Activated CD4-positive, CD25-positive, alpha-beta regulatory T cell treated with anti-CD3 and anti-CD28 coated beads, Interleukin-2, amount 50 U/mL, for 24 hours (primary cell): ENCODE measurements at regions not wholly inside any gene's neighbourhood (a gene's known extent, or its start where the extent isn't known, plus 50 kb on each side); places are given as distances from the start of the nearest gene placed in this dataset.
"Not testable (repeated sequence)": the region's sequence is repeated elsewhere in the genome, so short reads cannot be mapped to it uniquely, and the experiment has no call there.

ENCODE experiments used
- ATAC-seq, 2 donors: fragments of 150-1000 bp; cut with Tn5 transposase; one replicate each; pipeline ENCODE4 v1.10.0; 2021; ENCODE audit warnings: mild to moderate bottlenecking in 1 of 2, moderate library complexity in 1 of 2

DNA sequence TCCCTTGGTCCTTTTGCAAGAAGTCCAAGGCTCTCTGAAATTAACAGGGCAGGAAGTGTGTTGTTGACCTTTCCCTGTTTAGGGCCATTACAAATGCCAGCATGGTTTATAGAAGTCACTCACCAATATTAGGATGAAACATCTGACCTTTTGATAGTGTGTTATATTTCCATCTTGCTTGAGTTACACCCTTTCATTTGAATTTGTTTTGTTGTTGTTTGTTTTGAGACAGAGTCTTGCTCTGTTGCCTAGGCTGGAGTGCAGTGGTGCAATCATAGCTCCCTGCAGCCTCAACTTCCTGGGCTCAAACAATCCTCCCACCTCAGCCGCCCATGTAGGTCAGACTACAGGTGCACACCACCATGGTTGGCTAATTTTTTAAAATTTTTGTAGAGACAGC lies 241.1 kb upstream of the USP9Y start:
- ATAC-seq: no peak

- no peak for ATAC-seq
Observed at GRCh38 chrY:12464155-12464554, 236.9 kb upstream of the USP9Y start.

- ATAC-seq: no peak
Observed at GRCh38 chrY:12465706-12466105, 235.3 kb upstream of the USP9Y start.

GRCh38 chrY:12469081-12469480 lies 231.9 kb upstream of the USP9Y start:
- ATAC-seq: peak; percentile 85 to 86

DNA sequence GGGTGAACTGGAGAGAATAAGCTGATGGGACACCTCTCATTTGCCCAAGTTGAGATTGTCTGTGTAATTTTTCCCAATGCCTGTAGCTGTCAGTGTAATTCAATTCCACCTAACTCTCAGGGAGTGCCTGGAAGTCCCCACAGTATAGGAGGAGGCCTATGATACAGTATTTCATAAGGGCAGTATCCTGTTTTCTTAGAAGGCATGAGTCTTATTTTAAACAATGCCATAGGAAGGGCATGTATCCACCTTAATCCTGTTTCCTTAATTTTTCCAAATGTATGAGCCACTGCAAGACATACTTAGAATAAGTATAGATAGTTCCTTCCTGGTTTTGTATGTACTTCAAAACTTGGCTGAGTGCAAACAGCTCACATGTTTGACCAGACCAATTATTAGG lies 226.6 kb upstream of the USP9Y start:
- no peak for ATAC-seq

GRCh38 chrY:12479382-12479781 lies 221.6 kb upstream of the USP9Y start:
- peak in 1 of 2 donors; percentile 24 for ATAC-seq

GRCh38 chrY:12483394-12483793 lies 217.6 kb upstream of the USP9Y start:
- no peak for ATAC-seq

DNA sequence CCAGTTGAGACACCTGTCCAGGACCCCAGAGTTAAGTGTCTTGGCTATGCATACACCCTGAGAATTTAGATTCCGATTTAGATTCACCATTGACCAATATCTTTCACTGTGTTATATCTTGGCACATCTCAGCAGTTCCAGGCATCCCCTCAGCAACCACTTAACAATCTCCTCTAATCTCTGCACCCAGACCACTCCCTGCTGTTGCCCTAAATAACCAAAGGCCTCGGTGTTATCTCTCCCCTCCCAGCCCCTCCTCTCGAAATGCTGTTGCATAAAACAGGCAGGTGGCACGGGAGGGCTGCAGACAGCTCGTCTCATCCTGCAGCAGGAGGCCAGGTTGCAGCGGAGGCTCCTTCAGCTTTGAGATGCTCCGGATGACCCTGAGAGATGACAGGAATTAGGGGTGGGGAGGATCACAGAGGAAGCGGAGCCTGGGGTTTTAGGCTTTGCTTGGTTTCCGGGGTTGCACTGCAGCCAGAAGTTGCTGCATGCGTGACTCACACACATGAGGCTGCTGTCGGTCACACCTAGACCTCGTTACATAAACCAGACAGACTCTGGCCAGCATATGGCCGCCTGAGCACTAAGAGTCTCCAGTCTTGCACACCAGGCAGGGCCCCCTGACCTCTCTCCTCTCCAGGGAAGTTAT lies 210.3 kb upstream of the USP9Y start:
- ATAC-seq: no peak

GRCh38 chrY:12492218-12492617 lies 208.8 kb upstream of the USP9Y start:
- ATAC-seq: no peak

DNA sequence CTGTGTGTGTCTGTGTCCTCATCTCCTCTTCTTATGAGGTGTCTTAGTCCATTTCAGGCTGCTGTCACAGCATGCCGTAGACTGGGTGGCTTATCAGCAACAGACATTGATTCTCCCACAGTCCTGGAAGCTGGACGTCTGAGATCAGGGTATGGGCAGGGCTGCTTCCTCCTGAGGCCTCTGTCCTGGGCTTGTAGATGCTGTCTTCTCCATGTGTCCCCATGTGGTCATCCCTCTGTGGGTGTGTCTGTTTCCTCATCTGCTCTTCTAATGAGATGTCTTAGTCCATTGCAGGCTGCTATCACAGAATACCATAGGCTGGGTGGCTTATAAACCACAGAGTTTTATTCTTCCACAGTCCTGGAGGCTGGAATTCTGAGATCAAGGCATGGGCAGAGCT lies 205.0 kb upstream of the USP9Y start:
- no peak for ATAC-seq

GRCh38 chrY:12500096-12500495 lies 200.9 kb upstream of the USP9Y start:
- ATAC-seq: no peak

- not testable (repeated sequence) for ATAC-seq
Observed at GRCh38 chrY:12504028-12504427, 197.0 kb upstream of the USP9Y start.

- ATAC-seq: no peak
Observed at GRCh38 chrY:12517338-12517737, 183.7 kb upstream of the USP9Y start.

DNA sequence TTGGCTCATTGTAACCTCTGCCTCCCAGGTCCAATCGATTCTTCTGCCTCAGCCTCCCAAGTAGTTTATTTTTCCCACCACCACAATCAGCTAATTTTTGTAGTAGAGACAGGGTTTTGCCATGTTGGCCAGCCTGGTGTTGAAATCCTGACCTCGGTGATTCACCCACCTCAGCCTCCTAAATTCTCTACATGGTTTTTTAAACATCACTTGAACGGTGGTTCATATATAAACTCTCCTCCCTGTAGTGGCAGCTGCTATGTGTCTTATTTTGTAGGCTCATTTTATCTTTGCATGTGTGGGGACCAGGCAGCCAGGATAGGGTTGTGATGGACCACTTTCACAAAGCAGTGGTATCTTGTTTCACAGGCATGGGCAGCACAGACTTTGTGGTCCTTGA lies 175.8 kb upstream of the USP9Y start:
- no peak for ATAC-seq

GRCh38 chrY:12526362-12527063 lies 174.5 kb upstream of the USP9Y start:
- no peak for ATAC-seq

DNA sequence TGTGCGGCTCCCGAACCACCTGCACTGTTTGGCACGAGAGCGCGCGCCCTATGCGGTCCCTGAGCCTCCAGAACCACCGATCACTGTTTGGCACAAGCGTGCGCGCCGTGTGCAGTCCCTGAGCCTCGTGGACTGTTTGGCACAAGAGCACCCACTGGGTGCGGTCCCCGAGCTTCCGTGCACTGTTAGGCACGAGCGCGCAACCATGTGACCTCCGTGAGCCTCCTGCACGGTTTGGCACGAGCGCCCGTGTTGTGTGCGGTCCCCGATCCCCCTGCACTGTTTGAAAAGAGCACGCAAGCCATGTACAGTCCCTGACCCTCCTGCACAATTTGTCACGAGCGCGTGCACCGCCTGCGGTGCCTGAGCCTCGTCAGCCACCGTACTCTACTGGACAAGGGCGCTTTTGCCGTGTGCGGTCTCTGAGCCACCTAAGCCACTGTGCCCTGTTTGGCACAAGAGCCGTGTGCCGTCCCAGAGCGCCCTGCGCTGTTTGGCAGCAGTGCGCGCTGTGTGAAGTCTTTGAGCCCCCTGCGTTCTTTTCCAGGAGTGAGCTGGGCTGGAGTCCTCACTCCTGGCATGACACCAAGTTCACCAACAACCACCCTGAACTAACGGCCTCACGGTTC lies 163.7 kb upstream of the USP9Y start:
- no peak for ATAC-seq

- ATAC-seq: peak; percentile 60 to 61
Observed at GRCh38 chrY:12546746-12547420, 154.1 kb upstream of the USP9Y start.

- ATAC-seq: peak; percentile 49 to 64
Observed at GRCh38 chrY:12552471-12553283, 148.4 kb upstream of the USP9Y start.

- no peak for ATAC-seq
Observed at GRCh38 chrY:12553909-12554308, 147.1 kb upstream of the USP9Y start.

GRCh38 chrY:12555005-12555404 lies 146.0 kb upstream of the USP9Y start:
- ATAC-seq: no peak

- ATAC-seq: peak; percentile 49 to 55
Observed at GRCh38 chrY:12559007-12559406, 142.0 kb upstream of the USP9Y start.

DNA sequence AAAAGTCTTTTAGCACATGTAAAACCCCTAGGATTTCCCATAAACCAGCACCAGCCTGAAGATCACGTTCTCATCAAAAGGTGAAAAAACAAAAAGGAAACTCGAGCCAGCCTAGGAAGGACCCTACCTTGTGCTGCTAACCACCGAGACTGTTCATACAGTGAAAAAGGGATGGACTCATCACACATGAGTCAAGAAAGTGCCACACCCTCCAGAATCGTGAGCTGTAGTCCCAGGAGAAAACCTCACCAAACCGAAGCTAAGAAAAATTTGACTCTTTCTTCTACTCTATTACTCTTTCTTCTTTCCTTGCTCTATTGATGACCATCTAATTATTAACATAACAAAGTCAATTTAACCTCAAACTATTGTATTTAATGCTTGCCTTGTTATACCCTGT lies 124.8 kb upstream of the USP9Y start:
- ATAC-seq: peak; percentile 35 to 41
